ENCODE measurements at regions not wholly inside any gene's neighbourhood (a gene's known extent, or its start where the extent isn't known, plus 50 kb on each side); places are given as distances from the start of the nearest gene placed in this dataset.

- H3K9me3 Mint-ChIP-seq = peaks cover 0 to 2% (median 0%) of the 10 kb centered on the region in 8 donors
- no peak overlapping the region for H3K27ac Mint-ChIP-seq
- Histone ChIP-seq H3K9me3 (ENCODE audit: control insufficient read depth in 1 of 2, low read length in 2 of 2) (no peaks in the 10 kb centered on the region), H3K4me1 (ENCODE audit: insufficient read depth, low read length) (no peaks in the 10 kb centered on the region), H3K36me3 (ENCODE audit: insufficient read depth, low read length) (no peaks in the 10 kb centered on the region), H3K27ac (ENCODE audit: low read depth, low read length) (no peak overlapping the region), H3K4me3 (ENCODE audit: low read length in 2 of 2) (no peak overlapping the region), H3K27me3 (ENCODE audit: insufficient read depth, low read length) (no peaks in the 10 kb centered on the region)
- no peaks in the 10 kb centered on the region for H3K36me3 Mint-ChIP-seq
- ChIA-PET CTCF (ENCODE audit: partially characterized antibody) (no interaction called here), POLR2A (ENCODE audit: partially characterized antibody) (no interaction called here)
- H3K27me3 Mint-ChIP-seq = no peaks in the 10 kb centered on the region
- no peak for DNase-seq
- H3K4me1 Mint-ChIP-seq = no peaks in the 10 kb centered on the region
- H3K4me3 Mint-ChIP-seq = no peak overlapping the region
- intact Hi-C loops (cut with micrococcal nuclease) = no loop called here
These were observed 255.6 kb downstream of the DHX15 start for GRCh38 chr4:24328711-24329110.

- Mint-ChIP-seq H3K4me1 (no peaks in the 10 kb centered on the region), H3K27ac (no peak overlapping the region), H3K4me3 (no peak overlapping the region), H3K9me3 (peaks cover 0 to 2% (median 0%) of the 10 kb centered on the region in 8 donors), H3K36me3 (no peaks in the 10 kb centered on the region), H3K27me3 (no peaks in the 10 kb centered on the region)
- H3K27me3 ChIP-seq (ENCODE audit: insufficient read depth, low read length) = no peaks in the 10 kb centered on the region
- H3K27ac ChIP-seq (ENCODE audit: low read depth, low read length) = no peak overlapping the region
- no peaks in the 10 kb centered on the region for H3K4me1 ChIP-seq (ENCODE audit: insufficient read depth, low read length)
- H3K4me3 ChIP-seq (ENCODE audit: low read length in 2 of 2) = no peak overlapping the region
- POLR2A ChIA-PET (ENCODE audit: partially characterized antibody) = no interaction called here
- DNase-seq = no peak
- CTCF ChIA-PET (ENCODE audit: partially characterized antibody) = no interaction called here
- H3K9me3 ChIP-seq (ENCODE audit: control insufficient read depth in 1 of 2, low read length in 2 of 2) = no peaks in the 10 kb centered on the region
- intact Hi-C loops (cut with micrococcal nuclease) = no loop called here
- no peaks in the 10 kb centered on the region for H3K36me3 ChIP-seq (ENCODE audit: insufficient read depth, low read length)
These were observed 256.0 kb downstream of the DHX15 start for GRCh38 chr4:24328310-24328709.

- Histone ChIP-seq H3K4me1 (ENCODE audit: insufficient read depth, low read length) (no peaks in the 10 kb centered on the region), H3K27ac (ENCODE audit: low read depth, low read length) (no peak overlapping the region), H3K27me3 (ENCODE audit: insufficient read depth, low read length) (no peaks in the 10 kb centered on the region), H3K36me3 (ENCODE audit: insufficient read depth, low read length) (no peaks in the 10 kb centered on the region), H3K4me3 (ENCODE audit: low read length in 2 of 2) (no peak overlapping the region), H3K9me3 (ENCODE audit: control insufficient read depth in 1 of 2, low read length in 2 of 2) (no peaks in the 10 kb centered on the region)
- intact Hi-C loops (cut with micrococcal nuclease) = no loop called here
- H3K9me3 Mint-ChIP-seq = peaks cover 0 to 2% (median 0%) of the 10 kb centered on the region in 8 donors
- POLR2A ChIA-PET (ENCODE audit: partially characterized antibody) = no interaction called here
- no peaks in the 10 kb centered on the region for H3K4me1 Mint-ChIP-seq
- CTCF ChIA-PET (ENCODE audit: partially characterized antibody) = no interaction called here
- no peak overlapping the region for H3K4me3 Mint-ChIP-seq
- no peak for DNase-seq
- H3K27me3 Mint-ChIP-seq = peaks cover 0 to 1% of the 10 kb centered on the region in 2 donors
- no peaks in the 10 kb centered on the region for H3K36me3 Mint-ChIP-seq
- H3K27ac Mint-ChIP-seq = no peak overlapping the region
These were observed 261.4 kb downstream of the DHX15 start for GRCh38 chr4:24322995-24323394.

- H3K4me1 ChIP-seq (ENCODE audit: insufficient read depth, low read length) = no peaks in the 10 kb centered on the region
- Mint-ChIP-seq H3K4me3 (no peak overlapping the region), H3K9me3 (peaks cover 0 to 2% (median 0%) of the 10 kb centered on the region in 8 donors), H3K4me1 (no peaks in the 10 kb centered on the region), H3K27me3 (peaks cover 0 to 1% of the 10 kb centered on the region in 2 donors), H3K36me3 (no peaks in the 10 kb centered on the region), H3K27ac (no peak overlapping the region)
- no peaks in the 10 kb centered on the region for H3K9me3 ChIP-seq (ENCODE audit: control insufficient read depth in 1 of 2, low read length in 2 of 2)
- H3K4me3 ChIP-seq (ENCODE audit: low read length in 2 of 2) = no peak overlapping the region
- intact Hi-C loops (cut with micrococcal nuclease) = no loop called here
- ChIA-PET POLR2A (ENCODE audit: partially characterized antibody) (no interaction called here), CTCF (ENCODE audit: partially characterized antibody) (no interaction called here)
- H3K27me3 ChIP-seq (ENCODE audit: insufficient read depth, low read length) = no peaks in the 10 kb centered on the region
- H3K36me3 ChIP-seq (ENCODE audit: insufficient read depth, low read length) = no peaks in the 10 kb centered on the region
- H3K27ac ChIP-seq (ENCODE audit: low read depth, low read length) = no peak overlapping the region
- DNase-seq = no peak
These were observed 261.8 kb downstream of the DHX15 start for GRCh38 chr4:24322511-24322910.

GRCh38 chr4:24321616-24322015 is 262.7 kb downstream of the DHX15 start:
- Histone ChIP-seq H3K4me3 (ENCODE audit: low read length in 2 of 2) (no peak overlapping the region), H3K27ac (ENCODE audit: low read depth, low read length) (no peak overlapping the region), H3K36me3 (ENCODE audit: insufficient read depth, low read length) (no peaks in the 10 kb centered on the region), H3K27me3 (ENCODE audit: insufficient read depth, low read length) (no peaks in the 10 kb centered on the region), H3K4me1 (ENCODE audit: insufficient read depth, low read length) (no peaks in the 10 kb centered on the region), H3K9me3 (ENCODE audit: control insufficient read depth in 1 of 2, low read length in 2 of 2) (no peaks in the 10 kb centered on the region)
- no peak overlapping the region for H3K27ac Mint-ChIP-seq
- no peaks in the 10 kb centered on the region for H3K36me3 Mint-ChIP-seq
- no peak for DNase-seq
- H3K4me3 Mint-ChIP-seq = no peak overlapping the region
- ChIA-PET CTCF (ENCODE audit: partially characterized antibody) (interaction anchor here (0.9 kb wide), 1 partner anchor 97 kb away, joined by 3 read pairs; no protein-coding TSS in a partner anchor), POLR2A (ENCODE audit: partially characterized antibody) (no interaction called here)
- H3K9me3 Mint-ChIP-seq = peaks cover 0 to 2% (median 0%) of the 10 kb centered on the region in 8 donors
- H3K4me1 Mint-ChIP-seq = no peaks in the 10 kb centered on the region
- intact Hi-C loops (cut with micrococcal nuclease) = no loop called here
- H3K27me3 Mint-ChIP-seq = peaks cover 0 to 1% of the 10 kb centered on the region in 2 donors

GRCh38 chr4:24321131-24321530 is 263.2 kb downstream of the DHX15 start:
- Mint-ChIP-seq H3K4me1 (no peaks in the 10 kb centered on the region), H3K27ac (no peak overlapping the region), H3K9me3 (peaks cover 0 to 2% (median 0%) of the 10 kb centered on the region in 8 donors), H3K36me3 (no peaks in the 10 kb centered on the region), H3K4me3 (no peak overlapping the region), H3K27me3 (peaks cover 0 to 1% of the 10 kb centered on the region in 2 donors)
- ChIA-PET CTCF (ENCODE audit: partially characterized antibody) (interaction anchor here (0.9 kb wide), 1 partner anchor 97 kb away, joined by 3 read pairs; no protein-coding TSS in a partner anchor), POLR2A (ENCODE audit: partially characterized antibody) (no interaction called here)
- intact Hi-C loops (cut with micrococcal nuclease) = no loop called here
- Histone ChIP-seq H3K36me3 (ENCODE audit: insufficient read depth, low read length) (no peaks in the 10 kb centered on the region), H3K9me3 (ENCODE audit: control insufficient read depth in 1 of 2, low read length in 2 of 2) (no peaks in the 10 kb centered on the region), H3K27ac (ENCODE audit: low read depth, low read length) (no peak overlapping the region), H3K4me1 (ENCODE audit: insufficient read depth, low read length) (no peaks in the 10 kb centered on the region), H3K4me3 (ENCODE audit: low read length in 2 of 2) (no peak overlapping the region), H3K27me3 (ENCODE audit: insufficient read depth, low read length) (no peaks in the 10 kb centered on the region)
- DNase-seq = no peak

GRCh38 chr4:24319387-24319786 is 265.0 kb downstream of the DHX15 start:
- Histone ChIP-seq H3K27ac (ENCODE audit: low read depth, low read length) (no peak overlapping the region), H3K4me3 (ENCODE audit: low read length in 2 of 2) (no peak overlapping the region), H3K27me3 (ENCODE audit: insufficient read depth, low read length) (no peaks in the 10 kb centered on the region), H3K36me3 (ENCODE audit: insufficient read depth, low read length) (no peaks in the 10 kb centered on the region), H3K9me3 (ENCODE audit: control insufficient read depth in 1 of 2, low read length in 2 of 2) (no peaks in the 10 kb centered on the region), H3K4me1 (ENCODE audit: insufficient read depth, low read length) (no peaks in the 10 kb centered on the region)
- H3K36me3 Mint-ChIP-seq = no peaks in the 10 kb centered on the region
- ChIA-PET CTCF (ENCODE audit: partially characterized antibody) (no interaction called here), POLR2A (ENCODE audit: partially characterized antibody) (no interaction called here)
- peaks cover 0 to 2% (median 0%) of the 10 kb centered on the region in 8 donors for H3K9me3 Mint-ChIP-seq
- no peak overlapping the region for H3K4me3 Mint-ChIP-seq
- H3K4me1 Mint-ChIP-seq = no peaks in the 10 kb centered on the region
- H3K27ac Mint-ChIP-seq = no peak overlapping the region
- no peak for DNase-seq
- intact Hi-C loops (cut with micrococcal nuclease) = no loop called here
- peaks cover 0 to 1% of the 10 kb centered on the region in 2 donors for H3K27me3 Mint-ChIP-seq

- no peaks in the 10 kb centered on the region for H3K4me1 ChIP-seq (ENCODE audit: insufficient read depth, low read length)
- peaks cover 0 to 2% (median under 1%) of the 10 kb centered on the region in 8 donors for H3K9me3 Mint-ChIP-seq
- ChIA-PET CTCF (ENCODE audit: partially characterized antibody) (no interaction called here), POLR2A (ENCODE audit: partially characterized antibody) (no interaction called here)
- H3K9me3 ChIP-seq (ENCODE audit: control insufficient read depth in 1 of 2, low read length in 2 of 2) = no peaks in the 10 kb centered on the region
- no peak overlapping the region for H3K27ac Mint-ChIP-seq
- no peaks in the 10 kb centered on the region for H3K36me3 Mint-ChIP-seq
- H3K36me3 ChIP-seq (ENCODE audit: insufficient read depth, low read length) = no peaks in the 10 kb centered on the region
- H3K27me3 Mint-ChIP-seq = peaks cover 0 to 1% of the 10 kb centered on the region in 2 donors
- intact Hi-C loops (cut with micrococcal nuclease) = no loop called here
- no peak for DNase-seq
- H3K4me3 Mint-ChIP-seq = no peak overlapping the region
- H3K4me3 ChIP-seq (ENCODE audit: low read length in 2 of 2) = no peak overlapping the region
- H3K27me3 ChIP-seq (ENCODE audit: insufficient read depth, low read length) = no peaks in the 10 kb centered on the region
- H3K4me1 Mint-ChIP-seq = no peaks in the 10 kb centered on the region
- no peak overlapping the region for H3K27ac ChIP-seq (ENCODE audit: low read depth, low read length)
These were observed 269.3 kb downstream of the DHX15 start for GRCh38 chr4:24315056-24315455.

Measured in CD4-positive, alpha-beta memory T cell (primary cell).